K562 (cell line): ENCODE measurements at regions not wholly inside any gene's neighbourhood (a gene's known extent, or its start where the extent isn't known, plus 50 kb on each side); places are given as distances from the start of the nearest gene placed in this dataset.

Experiments
- CBX1 ChIP-seq: sonication (generic); IDR thresholded peaks from 2 replicates; pipeline ENCODE4 v1.6.1; 2016; ENCODE audit warnings: antibody characterized with exemption, low read depth, mild to moderate bottlenecking
- ETS2 ChIP-seq: IDR thresholded peaks from 2 replicates; pipeline ENCODE4 v1.6.1; 2016; ENCODE audit warnings: borderline replicate concordance, missing genetic modification characterization, mild to moderate bottlenecking, moderate library complexity, missing compliant biosample characterization; ENCODE audit not compliant: poor library complexity, severe bottlenecking
- FOS ChIP-seq: IDR thresholded peaks from 3 replicates; pipeline ENCODE4 v1.6.1; 2011; ENCODE audit not compliant: insufficient read length; ENCODE audit errors: extremely low read depth
- GABPA ChIP-seq: fragments of 200-800 bp; sonication (Bioruptor generic); conservative IDR thresholded peaks from 2 replicates; pipeline ENCODE4 v1.6.1; 2016; ENCODE audit warnings: low read depth, missing genetic modification characterization, missing compliant biosample characterization
- GABPB1 ChIP-seq: sonication (generic); formaldehyde crosslinking; IDR thresholded peaks from 2 replicates; pipeline ENCODE4 v1.8.0; 2022; ENCODE audit warnings: mild to moderate bottlenecking, missing genetic modification reagents
- NR2C2 ChIP-seq, 2 experiments: fragments of 200-800 bp in 1 of 2; sonication (Bioruptor generic) in 1 of 2; sonication (generic) in 1 of 2; formaldehyde crosslinking in 1 of 2; IDR thresholded peaks; 2 replicates each; pipeline versions ENCODE4 v1.6.1 to v1.8.0; 2016 to 2022; ENCODE audit warnings: mild to moderate bottlenecking in 1 of 2, missing compliant biosample characterization in 1 of 2, missing genetic modification characterization in 1 of 2, missing genetic modification reagents in 1 of 2
- RAD21 ChIP-seq, 2 experiments: fragments of 250-450 bp in 1 of 2; fragments of 450-650 bp in 1 of 2; sonication (Bioruptor Pico) in 1 of 2; formaldehyde crosslinking in 1 of 2; IDR thresholded peaks in 1 of 2; conservative IDR thresholded peaks in 1 of 2; 2 replicates each; pipeline versions ENCODE4 v1.4.0 to v1.8.0; 2020 to 2022; ENCODE audit warnings: mild to moderate bottlenecking in 2 of 2, moderate library complexity in 1 of 2
- RBM39 ChIP-seq: fragments of 200-400 bp; formaldehyde crosslinking; optimal IDR thresholded peaks from 2 replicates; pipeline ENCODE3; 2018; ENCODE audit warnings: low read depth, low read length
- SMARCA4 ChIP-seq: fragments of 450-650 bp; IDR thresholded peaks from 2 replicates; pipeline ENCODE4 v1.6.1; 2016
- SMARCA5 ChIP-seq: fragments of 450-650 bp; IDR thresholded peaks from 2 replicates; pipeline ENCODE4 v1.6.1; 2016
- TAF1 ChIP-seq: IDR thresholded peaks from 2 replicates; pipeline ENCODE4 v1.6.1; 2011; ENCODE audit warnings: mild to moderate bottlenecking, low read length, moderate library complexity; ENCODE audit not compliant: insufficient read depth, control insufficient read depth, severe bottlenecking; ENCODE audit errors: extremely low read depth
- ZNF140 ChIP-seq: fragments of 250-450 bp; sonication (Bioruptor Pico); IDR thresholded peaks from 2 replicates; pipeline ENCODE4 v1.8.0; 2021; ENCODE audit warnings: moderate library complexity, mild to moderate bottlenecking, inconsistent platforms
- ZNF699 ChIP-seq: fragments of 250-450 bp; sonication (Bioruptor Pico); IDR thresholded peaks from 2 replicates; pipeline ENCODE4 v1.8.0; 2021; ENCODE audit warnings: mild to moderate bottlenecking, moderate library complexity; ENCODE audit not compliant: insufficient replicate concordance
- TF ChIP-seq, protein P1 (sequence below), 3 experiments: IDR thresholded peaks in 2 of 3; conservative IDR thresholded peaks in 1 of 3; 2 replicates each; pipeline ENCODE4 v1.5.1; 2011 to 2012; ENCODE audit warnings: low read length in 3 of 3, mild to moderate bottlenecking in 3 of 3, control low read depth in 2 of 3, improper control_type of control experiment in 1 of 3, inconsistent platforms in 1 of 3, low read depth in 1 of 3, mixed read lengths in 1 of 3, moderate library complexity in 1 of 3; ENCODE audit not compliant: insufficient read depth in 2 of 3

DNA sequence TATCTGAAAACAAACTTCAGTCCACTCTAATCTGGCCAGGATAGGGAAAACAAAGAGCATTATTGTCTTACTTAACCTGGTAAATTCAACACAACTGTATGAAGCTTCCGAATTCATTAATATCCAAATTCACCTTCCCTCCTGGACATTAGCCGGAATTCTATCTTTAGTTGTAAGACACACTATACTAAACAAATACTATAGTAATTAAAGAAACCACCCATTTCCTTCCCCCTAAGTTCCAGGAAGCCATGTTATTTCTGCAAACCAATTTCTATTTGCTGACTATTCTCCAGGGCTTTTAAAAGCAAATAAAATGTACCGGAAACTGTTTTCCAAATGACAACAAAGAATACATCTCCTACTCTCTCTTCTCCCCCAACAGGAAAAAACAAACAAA lies 122.7 kb upstream of the MDM1 start:
- TF ChIP-seq GABPB1 (no peak), GABPA (no peak), SMARCA4 (no peak), SMARCA5 (no peak), ZNF140 (CRISPR knock-in tag) (no peak), NR2C2 (CRISPR knock-in tag; IDR thresholded peaks at IDR 0.05) (no peak), NR2C2 (tag; IDR thresholded peaks at IDR 0.05) (no peak), CBX1 (no peak), FOS (no peak), ETS2 (tag) (no peak), RAD21 (CRISPR knock-in tag; conservative IDR thresholded peaks at IDR 0.05 in 1 of 2, IDR thresholded peaks at IDR 0.05 in 1 of 2) (no peak), TAF1 (no peak), RBM39 (no peak), ZNF699 (CRISPR knock-in tag) (no peak)
- TF ChIP-seq, protein P1, sequence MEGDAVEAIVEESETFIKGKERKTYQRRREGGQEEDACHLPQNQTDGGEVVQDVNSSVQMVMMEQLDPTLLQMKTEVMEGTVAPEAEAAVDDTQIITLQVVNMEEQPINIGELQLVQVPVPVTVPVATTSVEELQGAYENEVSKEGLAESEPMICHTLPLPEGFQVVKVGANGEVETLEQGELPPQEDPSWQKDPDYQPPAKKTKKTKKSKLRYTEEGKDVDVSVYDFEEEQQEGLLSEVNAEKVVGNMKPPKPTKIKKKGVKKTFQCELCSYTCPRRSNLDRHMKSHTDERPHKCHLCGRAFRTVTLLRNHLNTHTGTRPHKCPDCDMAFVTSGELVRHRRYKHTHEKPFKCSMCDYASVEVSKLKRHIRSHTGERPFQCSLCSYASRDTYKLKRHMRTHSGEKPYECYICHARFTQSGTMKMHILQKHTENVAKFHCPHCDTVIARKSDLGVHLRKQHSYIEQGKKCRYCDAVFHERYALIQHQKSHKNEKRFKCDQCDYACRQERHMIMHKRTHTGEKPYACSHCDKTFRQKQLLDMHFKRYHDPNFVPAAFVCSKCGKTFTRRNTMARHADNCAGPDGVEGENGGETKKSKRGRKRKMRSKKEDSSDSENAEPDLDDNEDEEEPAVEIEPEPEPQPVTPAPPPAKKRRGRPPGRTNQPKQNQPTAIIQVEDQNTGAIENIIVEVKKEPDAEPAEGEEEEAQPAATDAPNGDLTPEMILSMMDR (IDR thresholded peaks at IDR 0.05 in 2 of 3, conservative IDR thresholded peaks at IDR 0.05 in 1 of 3; ENCODE audit: insufficient read depth in 2 of 3, low read depth in 1 of 3, low read length in 3 of 3), result no peak
